GM23338 (cell line): ENCODE measurements at regions not wholly inside any gene's neighbourhood (a gene's known extent, or its start where the extent isn't known, plus 50 kb on each side); places are given as distances from the start of the nearest gene placed in this dataset.

Source experiments
- ATAC-seq: fragments of 200-7000 bp; cut with Tn5 transposase; 3 replicates; pipeline ENCODE4 v1.9.1; 2020
- DNase-seq: peaks from one replicate; pipeline ENCODE4 v3.0.0-alpha.2; 2015; ENCODE audit warnings: low spot score
- H2AFZ ChIP-seq: fragments of 200-600 bp; sonication (generic); 2 replicates; pipeline ENCODE4 v1.8.0; 2016; ENCODE audit warnings: antibody characterized with exemption, mild to moderate bottlenecking, moderate library complexity
- H3F3A ChIP-seq: fragments of 200-600 bp; sonication (generic); replicated peaks from 2 replicates; pipeline ENCODE4 v1.8.0; 2017; ENCODE audit warnings: antibody characterized with exemption, mixed run types, low read depth
- H3K27ac ChIP-seq: fragments of 200-600 bp; sonication (generic); 2 replicates; pipeline ENCODE4 v1.6.1; 2016; ENCODE audit warnings: low read depth
- H3K27me3 ChIP-seq: fragments of 200-600 bp; sonication (generic); 2 replicates; pipeline ENCODE4 v1.8.0; 2016; ENCODE audit warnings: mild to moderate bottlenecking, mixed run types, moderate library complexity; ENCODE audit not compliant: insufficient read depth
- H3K36me3 ChIP-seq: fragments of 200-600 bp; sonication (generic); 2 replicates; pipeline ENCODE4 v1.8.0; 2016; ENCODE audit warnings: mild to moderate bottlenecking; ENCODE audit not compliant: insufficient read depth
- H3K4me1 ChIP-seq: fragments of 200-600 bp; sonication (generic); 2 replicates; pipeline ENCODE4 v1.8.0; 2016; ENCODE audit warnings: mild to moderate bottlenecking, moderate library complexity; ENCODE audit not compliant: insufficient read depth
- H3K4me2 ChIP-seq: fragments of 200-600 bp; sonication (generic); 2 replicates; pipeline ENCODE4 v1.7.1; 2017; ENCODE audit warnings: mixed run types
- H3K4me3 ChIP-seq: fragments of 200-600 bp; sonication (generic); 2 replicates; pipeline ENCODE4 v1.6.1; 2016; ENCODE audit warnings: mixed run types
- H3K79me2 ChIP-seq: fragments of 200-600 bp; sonication (generic); replicated peaks from 2 replicates; pipeline ENCODE4 v1.8.0; 2017; ENCODE audit warnings: mild to moderate bottlenecking; ENCODE audit not compliant: insufficient read depth
- H3K9me2 ChIP-seq: fragments of 200-600 bp; sonication (generic); 2 replicates; pipeline ENCODE4 v1.8.0; 2017; ENCODE audit not compliant: insufficient read depth
- H4K20me1 ChIP-seq: fragments of 200-600 bp; sonication (generic); replicated peaks from 2 replicates; pipeline ENCODE4 v1.8.0; 2017; ENCODE audit warnings: mild to moderate bottlenecking; ENCODE audit not compliant: insufficient read depth
- H3K27ac Mint-ChIP-seq: 2 replicates; pipeline ENCODE4 v1.8.0; 2020; ENCODE audit warnings: inconsistent platforms, mild to moderate bottlenecking, moderate library complexity, mixed read lengths
- H3K27me3 Mint-ChIP-seq: 3 replicates; pipeline ENCODE4 v1.8.0; 2022; ENCODE audit warnings: low read depth, mild to moderate bottlenecking, moderate library complexity, mixed read lengths, inconsistent platforms; ENCODE audit not compliant: insufficient read depth, poor library complexity
- H3K36me3 Mint-ChIP-seq: 3 replicates; pipeline ENCODE4 v1.8.0; 2021; ENCODE audit warnings: low read depth, mild to moderate bottlenecking, inconsistent platforms, moderate library complexity, mixed read lengths
- H3K4me1 Mint-ChIP-seq: 3 replicates; pipeline ENCODE4 v1.8.0; 2020; ENCODE audit warnings: mild to moderate bottlenecking, inconsistent platforms, mixed read lengths
- H3K4me3 Mint-ChIP-seq: 3 replicates; pipeline ENCODE4 v1.8.0; 2021; ENCODE audit warnings: moderate library complexity, mild to moderate bottlenecking, inconsistent platforms, mixed read lengths
- H3K9me3 Mint-ChIP-seq: 3 replicates; pipeline ENCODE4 v1.8.0; 2020; ENCODE audit warnings: moderate library complexity, mild to moderate bottlenecking, inconsistent platforms, mixed read lengths
- CREB1 ChIP-seq: fragments of 250-450 bp; sonication (Bioruptor Pico); IDR thresholded peaks from 2 replicates; pipeline ENCODE4 v1.5.0; 2020; ENCODE audit warnings: low read depth, mild to moderate bottlenecking, moderate library complexity
- CTCF ChIP-seq, 2 experiments: fragments of 200-600 bp in 1 of 2; sonication (generic) in 1 of 2; conservative IDR thresholded peaks; 2 replicates each; pipeline versions ENCODE4 v1.5.1 to v1.6.1; 2016 to 2017; ENCODE audit warnings: antibody characterized with exemption in 2 of 2, low read depth in 2 of 2, mild to moderate bottlenecking in 2 of 2, moderate library complexity in 1 of 2
- ETS1 ChIP-seq: IDR thresholded peaks from 2 replicates; pipeline ENCODE4 v1.6.1; 2016; ENCODE audit warnings: antibody characterized with exemption
- EZH2 ChIP-seq: fragments of 200-600 bp; sonication (generic); IDR thresholded peaks from one replicate; pipeline ENCODE4 v1.8.0; 2017; ENCODE audit warnings: antibody characterized with exemption, mild to moderate bottlenecking, low read depth; ENCODE audit not compliant: unreplicated experiment
- EZH2phosphoT487 ChIP-seq: fragments of 200-600 bp; sonication (generic); IDR thresholded peaks from one replicate; pipeline ENCODE4 v1.8.1; 2018; ENCODE audit warnings: antibody characterized with exemption; ENCODE audit not compliant: unreplicated experiment
- JUNB ChIP-seq: IDR thresholded peaks from one replicate; pipeline ENCODE4 v1.6.1; 2016; ENCODE audit warnings: antibody characterized with exemption; ENCODE audit not compliant: unreplicated experiment
- NANOG ChIP-seq: IDR thresholded peaks from 2 replicates; pipeline ENCODE4 v1.6.1; 2016; ENCODE audit warnings: antibody characterized with exemption, borderline replicate concordance
- POLR2AphosphoS5 ChIP-seq: IDR thresholded peaks from 2 replicates; pipeline ENCODE4 v1.6.1; 2016; ENCODE audit warnings: antibody characterized with exemption, low read depth
- REST ChIP-seq: IDR thresholded peaks from one replicate; pipeline ENCODE4 v1.6.1; 2018; ENCODE audit warnings: antibody characterized with exemption; ENCODE audit not compliant: unreplicated experiment
- STAT1 ChIP-seq: IDR thresholded peaks from one replicate; pipeline ENCODE4 v1.6.1; 2016; ENCODE audit warnings: antibody characterized with exemption; ENCODE audit not compliant: unreplicated experiment
- ZNF114 ChIP-seq: fragments of 250-450 bp; sonication (Bioruptor Pico); IDR thresholded peaks from 2 replicates; pipeline ENCODE4 v1.5.0; 2020; ENCODE audit warnings: mild to moderate bottlenecking, moderate library complexity
- ZNF331 ChIP-seq: fragments of 250-450 bp; sonication (Bioruptor Pico); IDR thresholded peaks from 2 replicates; pipeline ENCODE4 v1.5.0; 2020; ENCODE audit warnings: low read depth, mild to moderate bottlenecking, moderate library complexity
- ZNF462 ChIP-seq: fragments of 250-450 bp; sonication (Bioruptor Pico); IDR thresholded peaks from 2 replicates; pipeline ENCODE4 v1.5.0; 2020; ENCODE audit warnings: mild to moderate bottlenecking, moderate library complexity

- no peak overlapping the region for H2AFZ ChIP-seq
- Mint-ChIP-seq H3K4me1 (peaks cover 15% of the 10 kb centered on the region), H3K9me3 (peaks cover 8% of the 10 kb centered on the region; the same call in 2 of the 3 replicates), H3K27me3 (peaks cover 4% of the 10 kb centered on the region), H3K4me3 (no peak overlapping the region), H3K36me3 (peaks cover under 1% of the 10 kb centered on the region; the same call in 1 of the 3 replicates), H3K27ac (no peak overlapping the region)
- no peak overlapping the region for H3K27ac ChIP-seq
- H4K20me1 ChIP-seq = no peaks in the 10 kb centered on the region
- DNase-seq (no peak), ATAC-seq (no peak)
- no peaks in the 10 kb centered on the region for H3K79me2 ChIP-seq
- TF ChIP-seq ZNF114 (CRISPR knock-in tag) = no peak
- TF ChIP-seq EZH2 = no peak
- no peak for TF ChIP-seq EZH2phosphoT487
- no peak for TF ChIP-seq ZNF331 (CRISPR knock-in tag)
- no peak for TF ChIP-seq ETS1
- no peak for TF ChIP-seq REST
- TF ChIP-seq JUNB = no peak
- no peak for TF ChIP-seq POLR2AphosphoS5
- TF ChIP-seq ZNF462 (CRISPR knock-in tag) = no peak
- TF ChIP-seq STAT1 = no peak
- TF ChIP-seq CTCF (conservative IDR thresholded peaks at IDR 0.05; ENCODE audit: low read depth in 2 of 2) = no peak
- no peak for TF ChIP-seq CREB1
- no peak for TF ChIP-seq NANOG
- H3F3A ChIP-seq = no peaks in the 10 kb centered on the region
- peaks cover 5% of the 10 kb centered on the region; the same call in 1 of the 2 replicates for H3K4me1 ChIP-seq
- no peak overlapping the region for H3K4me3 ChIP-seq
- no peaks in the 10 kb centered on the region for H3K36me3 ChIP-seq
- H3K27me3 ChIP-seq = no peaks in the 10 kb centered on the region
- no peak overlapping the region for H3K4me2 ChIP-seq
- peaks cover 7% of the 10 kb centered on the region; the same call in 1 of the 2 replicates for H3K9me2 ChIP-seq
Measured at GRCh38 chr12:77761286-77761685, 69.4 kb upstream of the NAV3 start.
